Gastrocnemius medialis (tissue), 4 donors: ENCODE measurements at regions not wholly inside any gene's neighbourhood (a gene's known extent, or its start where the extent isn't known, plus 50 kb on each side); places are given as distances from the start of the nearest gene placed in this dataset.

Experiments used
- ATAC-seq, 2 donors: fragments of 150-250 bp; one replicate each; pipeline ENCODE4 v1.9.1; 2016
- DNase-seq, 2 donors: peaks; one replicate each; pipeline ENCODE4 v3.0.0-alpha.2; 2019
- H3K27ac ChIP-seq, 4 donors: fragments of 200-600 bp; sonication (generic); 1 replicate in 1 of 4; 2 replicates in 3 of 4; pipeline ENCODE4 v1.5.1; 2016 to 2018; ENCODE audit warnings: mild to moderate bottlenecking in 2 of 4, moderate library complexity in 1 of 4
- H3K27me3 ChIP-seq, 3 donors: fragments of 200-600 bp; sonication (generic) in 2 of 3; 1 replicate in 1 of 3; 2 replicates in 2 of 3; pipeline versions ENCODE4 v1.5.1 to v1.6.0; 2016 to 2019; ENCODE audit warnings: mild to moderate bottlenecking in 1 of 3, moderate library complexity in 1 of 3
- H3K36me3 ChIP-seq, 2 donors: fragments of 200-600 bp; sonication (generic) in 1 of 2; one replicate each; pipeline ENCODE4 v1.5.1; 2017 to 2018
- H3K4me1 ChIP-seq, 2 donors: fragments of 200-600 bp; sonication (generic) in 1 of 2; one replicate each; pipeline ENCODE4 v1.5.1; 2016 to 2017; ENCODE audit warnings: mild to moderate bottlenecking in 2 of 2
- H3K4me3 ChIP-seq, 4 donors: fragments of 200-600 bp; sonication (generic) in 3 of 4; 1 replicate in 1 of 4; 2 replicates in 3 of 4; pipeline ENCODE4 v1.5.1; 2016 to 2019; ENCODE audit warnings: mild to moderate bottlenecking in 2 of 4
- H3K9me3 ChIP-seq, 3 donors: fragments of 200-600 bp; sonication (generic) in 2 of 3; 1 replicate in 1 of 3; 2 replicates in 2 of 3; pipeline ENCODE4 v1.5.1; 2016 to 2019
- POLR2A ChIP-seq, 2 donors: fragments of 450-650 bp; IDR thresholded peaks; one replicate each; pipeline ENCODE4 v1.6.1; 2017; ENCODE audit warnings: antibody characterized with exemption in 2 of 2, mild to moderate bottlenecking in 2 of 2, moderate library complexity in 2 of 2
- in situ Hi-C, 4 donors: fragments of 200-750 bp; cut with MboI; loops; one replicate each; pipeline versions ENCODE4 v1.15.0 to v1.8.0; 2017; ENCODE audit warnings: low sequenced_read_pairs in 4 of 4
- intact Hi-C: fragments of 100-400 bp; cut with DNase I; formaldehyde crosslinking; loops from one replicate; pipeline ENCODE4 v1.15.1; 2023; ENCODE audit warnings: low total_unique reads
- TF ChIP-seq, protein P1 (sequence below), 5 experiments: fragments of 450-650 bp in 3 of 5; fragments of 200-600 bp in 2 of 5; sonication (generic) in 2 of 5; IDR thresholded peaks in 4 of 5; conservative IDR thresholded peaks in 1 of 5; 1 replicate in 4 of 5; 2 replicates in 1 of 5; pipeline ENCODE4 v1.5.1; 2016 to 2019; ENCODE audit warnings: antibody characterized with exemption in 5 of 5, mild to moderate bottlenecking in 3 of 5, moderate library complexity in 3 of 5

DNA sequence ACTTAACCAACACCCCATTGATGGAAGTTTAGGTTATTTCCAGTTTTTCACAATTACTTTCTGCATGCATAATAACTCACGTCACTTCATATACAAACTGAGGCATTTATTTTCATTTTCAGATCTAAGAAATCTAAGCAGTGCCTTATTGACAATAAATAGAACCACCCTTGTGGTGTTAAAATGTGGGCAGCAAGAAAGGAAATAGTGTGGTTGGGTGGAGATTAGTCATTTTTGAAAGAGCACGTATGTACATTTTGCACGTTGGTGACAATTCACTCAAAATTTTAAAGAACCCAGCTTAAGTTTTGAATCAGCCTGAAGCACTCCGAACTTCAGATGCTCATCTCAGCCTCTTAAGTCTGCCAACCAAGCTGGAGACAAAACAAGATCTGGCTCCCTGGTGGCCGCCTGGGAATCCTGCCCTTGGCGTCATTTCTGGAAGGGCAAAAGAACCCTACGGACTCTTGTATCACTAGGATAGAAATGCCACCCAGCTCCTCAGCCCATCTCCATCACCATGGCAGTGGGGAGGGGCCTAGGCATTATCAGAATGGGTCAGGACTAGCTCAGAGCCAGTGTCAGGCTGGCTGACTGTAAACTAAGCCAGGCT, 89.5 kb upstream of the BCL2L14 start:
- DNase-seq (no peak), ATAC-seq (no peak)
- Histone ChIP-seq H3K27ac (no peak overlapping the region), H3K36me3 (no peaks in the 10 kb centered on the region), H3K4me1 (peaks cover 0 to 6% of the 10 kb centered on the region in 2 donors), H3K27me3 (no peaks in the 10 kb centered on the region), H3K9me3 (no peaks in the 10 kb centered on the region), H3K4me3 (no peak overlapping the region)
- in situ Hi-C loops, result loop anchor here in 1 of 4 donors (25.0 kb wide), 1 partner anchor 94 kb away; no protein-coding TSS in a partner anchor
- TF ChIP-seq POLR2A (IDR thresholded peaks at IDR 0.05), result no peak
- TF ChIP-seq, protein P1, sequence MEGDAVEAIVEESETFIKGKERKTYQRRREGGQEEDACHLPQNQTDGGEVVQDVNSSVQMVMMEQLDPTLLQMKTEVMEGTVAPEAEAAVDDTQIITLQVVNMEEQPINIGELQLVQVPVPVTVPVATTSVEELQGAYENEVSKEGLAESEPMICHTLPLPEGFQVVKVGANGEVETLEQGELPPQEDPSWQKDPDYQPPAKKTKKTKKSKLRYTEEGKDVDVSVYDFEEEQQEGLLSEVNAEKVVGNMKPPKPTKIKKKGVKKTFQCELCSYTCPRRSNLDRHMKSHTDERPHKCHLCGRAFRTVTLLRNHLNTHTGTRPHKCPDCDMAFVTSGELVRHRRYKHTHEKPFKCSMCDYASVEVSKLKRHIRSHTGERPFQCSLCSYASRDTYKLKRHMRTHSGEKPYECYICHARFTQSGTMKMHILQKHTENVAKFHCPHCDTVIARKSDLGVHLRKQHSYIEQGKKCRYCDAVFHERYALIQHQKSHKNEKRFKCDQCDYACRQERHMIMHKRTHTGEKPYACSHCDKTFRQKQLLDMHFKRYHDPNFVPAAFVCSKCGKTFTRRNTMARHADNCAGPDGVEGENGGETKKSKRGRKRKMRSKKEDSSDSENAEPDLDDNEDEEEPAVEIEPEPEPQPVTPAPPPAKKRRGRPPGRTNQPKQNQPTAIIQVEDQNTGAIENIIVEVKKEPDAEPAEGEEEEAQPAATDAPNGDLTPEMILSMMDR (IDR thresholded peaks at IDR 0.05 in 4 of 5, conservative IDR thresholded peaks at IDR 0.05 in 1 of 5), result no peak
- intact Hi-C loops, result no loop called here

- intact Hi-C loops (no loop called here), in situ Hi-C loops (loop anchor here in 1 of 4 donors (25.0 kb wide), 1 partner anchor 97 kb away; no protein-coding TSS in a partner anchor)
- no peak for TF ChIP-seq POLR2A (IDR thresholded peaks at IDR 0.05)
- TF ChIP-seq, protein P1 (IDR thresholded peaks at IDR 0.05 in 4 of 5, conservative IDR thresholded peaks at IDR 0.05 in 1 of 5), result no peak
- peaks cover 0 to 6% of the 10 kb centered on the region in 2 donors for H3K4me1 ChIP-seq
- H3K9me3 ChIP-seq, result no peaks in the 10 kb centered on the region
- no peaks in the 10 kb centered on the region for H3K27me3 ChIP-seq
- no peaks in the 10 kb centered on the region for H3K36me3 ChIP-seq
- no peak overlapping the region for H3K27ac ChIP-seq
- DNase-seq (no peak), ATAC-seq (peak in 1 of 2 donors; percentile 87)
- no peak overlapping the region for H3K4me3 ChIP-seq
Measured at GRCh38 chr12:11984417-11984816, 86.3 kb upstream of the BCL2L14 start.

GRCh38 chr12:11986165-11986564, 84.6 kb upstream of the BCL2L14 start:
- no peaks in the 10 kb centered on the region for H3K27me3 ChIP-seq
- intact Hi-C loops, result no loop called here
- DNase-seq (no peak), ATAC-seq (no peak)
- peaks cover 0 to 6% of the 10 kb centered on the region in 2 donors for H3K4me1 ChIP-seq
- no peaks in the 10 kb centered on the region for H3K9me3 ChIP-seq
- no peak for TF ChIP-seq POLR2A (IDR thresholded peaks at IDR 0.05)
- TF ChIP-seq, protein P1 (IDR thresholded peaks at IDR 0.05 in 4 of 5, conservative IDR thresholded peaks at IDR 0.05 in 1 of 5), result no peak
- no peak overlapping the region for H3K4me3 ChIP-seq
- no peaks in the 10 kb centered on the region for H3K36me3 ChIP-seq
- in situ Hi-C loops, result loop anchor here in 1 of 4 donors (25.0 kb wide), 1 partner anchor 99 kb away; no protein-coding TSS in a partner anchor
- H3K27ac ChIP-seq, result no peak overlapping the region

- Histone ChIP-seq H3K36me3 (no peaks in the 10 kb centered on the region), H3K4me3 (no peak overlapping the region), H3K9me3 (no peaks in the 10 kb centered on the region), H3K27me3 (no peaks in the 10 kb centered on the region), H3K27ac (no peak overlapping the region), H3K4me1 (peaks cover 0 to 6% of the 10 kb centered on the region in 2 donors)
- TF ChIP-seq, protein P1 (IDR thresholded peaks at IDR 0.05 in 4 of 5, conservative IDR thresholded peaks at IDR 0.05 in 1 of 5), result no peak
- TF ChIP-seq POLR2A (IDR thresholded peaks at IDR 0.05), result no peak
- in situ Hi-C loops, result loop anchor here in 1 of 4 donors (25.0 kb wide), 1 partner anchor 101 kb away; no protein-coding TSS in a partner anchor
- intact Hi-C loops, result no loop called here
- DNase-seq (no peak), ATAC-seq (no peak)
Measured at GRCh38 chr12:11987901-11988300, 82.8 kb upstream of the BCL2L14 start.
